Vagina (tissue), 2 donors: ENCODE measurements at regions not wholly inside any gene's neighbourhood (a gene's known extent, or its start where the extent isn't known, plus 50 kb on each side); places are given as distances from the start of the nearest gene placed in this dataset.

ENCODE experiments used
- DNase-seq, 2 donors: peaks; one replicate each; pipeline ENCODE4 v3.0.0-alpha.2; 2017; ENCODE audit errors: extremely low spot score in 2 of 2
- H3K27ac ChIP-seq: fragments of 200-600 bp; sonication (generic); one replicate; pipeline ENCODE4 v1.5.1; 2019
- H3K27me3 ChIP-seq: fragments of 200-600 bp; sonication (generic); one replicate; pipeline ENCODE4 v1.5.1; 2019
- H3K36me3 ChIP-seq, 2 donors: fragments of 200-600 bp; sonication (generic); one replicate each; pipeline ENCODE4 v1.5.1; 2017 to 2019
- H3K4me1 ChIP-seq: fragments of 200-600 bp; sonication (generic); one replicate; pipeline ENCODE4 v1.5.1; 2019
- H3K4me3 ChIP-seq, 2 donors: fragments of 200-600 bp; sonication (generic); 1 replicate in 1 of 2; 2 replicates in 1 of 2; pipeline ENCODE4 v1.5.1; 2016 to 2019
- H3K9me3 ChIP-seq: fragments of 200-600 bp; sonication (generic); one replicate; pipeline ENCODE4 v1.5.1; 2019
- CTCF ChIP-seq, 3 experiments: fragments of 450-650 bp in 2 of 3; fragments of 200-600 bp in 1 of 3; sonication (generic) in 1 of 3; IDR thresholded peaks; one replicate each; pipeline ENCODE4 v1.5.1; 2017 to 2019; ENCODE audit warnings: antibody characterized with exemption in 3 of 3, mild to moderate bottlenecking in 2 of 3, moderate library complexity in 2 of 3
- POLR2A ChIP-seq, 2 donors: fragments of 450-650 bp; IDR thresholded peaks; one replicate each; pipeline ENCODE4 v1.6.1; 2017; ENCODE audit warnings: antibody characterized with exemption in 2 of 2, mild to moderate bottlenecking in 2 of 2, moderate library complexity in 2 of 2
- POLR2AphosphoS5 ChIP-seq, 2 donors: sonication (generic); formaldehyde crosslinking; IDR thresholded peaks; one replicate each; pipeline ENCODE4 v1.9.0; 2017; ENCODE audit warnings: antibody characterized with exemption in 2 of 2, mild to moderate bottlenecking in 2 of 2, low read depth in 1 of 2; ENCODE audit not compliant: insufficient read depth in 1 of 2
- intact Hi-C: fragments of 100-400 bp; cut with DNase I; formaldehyde crosslinking; loops from one replicate; pipeline ENCODE4 v1.15.1; 2023

DNA sequence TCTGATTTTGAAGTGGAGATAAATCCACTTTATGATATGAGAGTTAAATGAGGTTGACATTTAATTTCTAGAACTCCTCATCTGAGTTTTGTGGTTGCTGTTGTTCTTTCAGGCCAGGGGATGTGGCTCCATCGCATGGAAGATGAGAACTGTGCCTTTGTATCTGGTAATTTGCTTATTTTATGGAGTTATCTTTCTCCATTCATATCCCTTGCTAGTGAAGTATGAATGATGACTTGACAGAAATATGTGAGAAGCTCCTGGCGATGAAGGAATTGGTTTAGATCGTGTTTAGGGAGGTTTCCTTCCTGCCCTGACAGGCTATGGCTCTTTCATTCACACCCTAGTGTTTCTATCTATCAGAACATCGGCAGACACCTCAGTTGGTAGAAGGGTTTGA, 393.7 kb downstream of the ETS1 start:
- Histone ChIP-seq H3K4me3 (no peak overlapping the region), H3K36me3 (no peaks in the 10 kb centered on the region), H3K27me3 (no peaks in the 10 kb centered on the region), H3K4me1 (no peaks in the 10 kb centered on the region), H3K9me3 (no peaks in the 10 kb centered on the region), H3K27ac (no peak overlapping the region)
- no peak for DNase-seq
- intact Hi-C loops: no loop called here
- TF ChIP-seq POLR2AphosphoS5 (IDR thresholded peaks at IDR 0.05; ENCODE audit: insufficient read depth in 1 of 2, low read depth in 1 of 2) (no peak), CTCF (IDR thresholded peaks at IDR 0.05) (no peak), POLR2A (IDR thresholded peaks at IDR 0.05) (no peak)

GRCh38 chr11:128190312-128190711, 397.0 kb downstream of the ETS1 start:
- Histone ChIP-seq H3K9me3 (no peaks in the 10 kb centered on the region), H3K27me3 (no peaks in the 10 kb centered on the region), H3K4me3 (no peak overlapping the region), H3K36me3 (no peaks in the 10 kb centered on the region), H3K27ac (no peak overlapping the region), H3K4me1 (no peaks in the 10 kb centered on the region)
- TF ChIP-seq CTCF (IDR thresholded peaks at IDR 0.05) (no peak), POLR2AphosphoS5 (IDR thresholded peaks at IDR 0.05; ENCODE audit: insufficient read depth in 1 of 2, low read depth in 1 of 2) (no peak), POLR2A (IDR thresholded peaks at IDR 0.05) (no peak)
- intact Hi-C loops: no loop called here
- DNase-seq: no peak

- Histone ChIP-seq H3K4me1 (no peaks in the 10 kb centered on the region), H3K4me3 (no peak overlapping the region), H3K36me3 (no peaks in the 10 kb centered on the region), H3K9me3 (no peaks in the 10 kb centered on the region), H3K27me3 (no peaks in the 10 kb centered on the region), H3K27ac (no peak overlapping the region)
- intact Hi-C loops: no loop called here
- no peak for DNase-seq
- TF ChIP-seq CTCF (IDR thresholded peaks at IDR 0.05): no peak
- TF ChIP-seq POLR2A (IDR thresholded peaks at IDR 0.05): no peak
- TF ChIP-seq POLR2AphosphoS5 (IDR thresholded peaks at IDR 0.05; ENCODE audit: insufficient read depth in 1 of 2, low read depth in 1 of 2): no peak
Observed at GRCh38 chr11:128189823-128190222, 397.5 kb downstream of the ETS1 start.

DNA sequence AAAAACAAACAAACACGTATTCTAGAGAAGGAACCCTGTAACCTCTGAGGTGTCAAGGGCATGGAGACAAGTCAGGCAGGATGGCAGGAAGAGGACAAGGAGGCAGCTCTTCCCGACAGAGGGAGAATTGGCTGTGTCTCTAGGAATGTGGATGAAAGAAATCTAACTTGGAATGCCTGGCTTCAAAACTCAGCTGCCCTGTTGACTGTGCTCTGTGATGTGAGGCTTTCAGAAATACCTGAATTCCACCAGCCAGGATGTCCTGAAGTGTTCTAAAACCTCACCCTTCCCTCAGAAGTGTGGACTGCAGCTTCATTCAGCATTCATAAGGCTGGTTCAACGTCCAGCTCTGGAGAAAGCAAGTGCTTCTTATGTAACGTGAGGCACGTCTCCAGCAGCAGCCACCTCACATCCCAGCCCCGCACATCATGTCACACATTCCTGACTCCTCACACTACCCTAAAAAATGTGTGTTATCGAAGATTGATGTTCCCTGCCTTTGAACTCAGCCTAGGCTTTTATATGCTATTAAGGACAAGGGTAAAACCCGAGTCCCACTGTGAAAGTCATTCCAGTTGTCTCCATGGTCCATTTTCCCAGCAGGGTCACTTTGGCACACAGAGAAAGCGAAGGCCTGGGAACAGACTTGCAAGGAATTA, 398.9 kb downstream of the ETS1 start:
- no peaks in the 10 kb centered on the region for H3K4me1 ChIP-seq
- H3K4me3 ChIP-seq: no peak overlapping the region
- no peak for TF ChIP-seq POLR2A (IDR thresholded peaks at IDR 0.05)
- TF ChIP-seq CTCF (IDR thresholded peaks at IDR 0.05): no peak
- TF ChIP-seq POLR2AphosphoS5 (IDR thresholded peaks at IDR 0.05; ENCODE audit: insufficient read depth in 1 of 2, low read depth in 1 of 2): no peak
- intact Hi-C loops: no loop called here
- no peak for DNase-seq
- H3K9me3 ChIP-seq: no peaks in the 10 kb centered on the region
- no peaks in the 10 kb centered on the region for H3K36me3 ChIP-seq
- no peak overlapping the region for H3K27ac ChIP-seq
- H3K27me3 ChIP-seq: no peaks in the 10 kb centered on the region

- intact Hi-C loops: no loop called here
- H3K27me3 ChIP-seq: no peaks in the 10 kb centered on the region
- H3K9me3 ChIP-seq: no peaks in the 10 kb centered on the region
- DNase-seq: no peak
- no peak overlapping the region for H3K4me3 ChIP-seq
- no peaks in the 10 kb centered on the region for H3K36me3 ChIP-seq
- H3K4me1 ChIP-seq: no peaks in the 10 kb centered on the region
- TF ChIP-seq CTCF (IDR thresholded peaks at IDR 0.05) (no peak), POLR2A (IDR thresholded peaks at IDR 0.05) (no peak), POLR2AphosphoS5 (IDR thresholded peaks at IDR 0.05; ENCODE audit: insufficient read depth in 1 of 2, low read depth in 1 of 2) (no peak)
- no peak overlapping the region for H3K27ac ChIP-seq
Observed at GRCh38 chr11:128187835-128188234, 399.5 kb downstream of the ETS1 start.
